AG09319 (cell line): ENCODE measurements at regions not wholly inside any gene's neighbourhood (a gene's known extent, or its start where the extent isn't known, plus 50 kb on each side); places are given as distances from the start of the nearest gene placed in this dataset.

Experiments
- DNase-seq: peaks from one replicate; pipeline ENCODE4 v3.0.0-alpha.2; 2010; ENCODE audit warnings: low read depth; ENCODE audit errors: extremely low read depth
- TF ChIP-seq, protein P1 (sequence below): IDR thresholded peaks from 2 replicates; pipeline ENCODE4 v1.5.1; 2011; ENCODE audit warnings: low read depth, mild to moderate bottlenecking, inconsistent platforms, low read length, moderate library complexity

- DNase-seq: no peak
- TF ChIP-seq, protein P1, sequence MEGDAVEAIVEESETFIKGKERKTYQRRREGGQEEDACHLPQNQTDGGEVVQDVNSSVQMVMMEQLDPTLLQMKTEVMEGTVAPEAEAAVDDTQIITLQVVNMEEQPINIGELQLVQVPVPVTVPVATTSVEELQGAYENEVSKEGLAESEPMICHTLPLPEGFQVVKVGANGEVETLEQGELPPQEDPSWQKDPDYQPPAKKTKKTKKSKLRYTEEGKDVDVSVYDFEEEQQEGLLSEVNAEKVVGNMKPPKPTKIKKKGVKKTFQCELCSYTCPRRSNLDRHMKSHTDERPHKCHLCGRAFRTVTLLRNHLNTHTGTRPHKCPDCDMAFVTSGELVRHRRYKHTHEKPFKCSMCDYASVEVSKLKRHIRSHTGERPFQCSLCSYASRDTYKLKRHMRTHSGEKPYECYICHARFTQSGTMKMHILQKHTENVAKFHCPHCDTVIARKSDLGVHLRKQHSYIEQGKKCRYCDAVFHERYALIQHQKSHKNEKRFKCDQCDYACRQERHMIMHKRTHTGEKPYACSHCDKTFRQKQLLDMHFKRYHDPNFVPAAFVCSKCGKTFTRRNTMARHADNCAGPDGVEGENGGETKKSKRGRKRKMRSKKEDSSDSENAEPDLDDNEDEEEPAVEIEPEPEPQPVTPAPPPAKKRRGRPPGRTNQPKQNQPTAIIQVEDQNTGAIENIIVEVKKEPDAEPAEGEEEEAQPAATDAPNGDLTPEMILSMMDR: no peak
Observed at GRCh38 chr4:20445933-20446723, 194.4 kb downstream of the SLIT2 start.

DNA sequence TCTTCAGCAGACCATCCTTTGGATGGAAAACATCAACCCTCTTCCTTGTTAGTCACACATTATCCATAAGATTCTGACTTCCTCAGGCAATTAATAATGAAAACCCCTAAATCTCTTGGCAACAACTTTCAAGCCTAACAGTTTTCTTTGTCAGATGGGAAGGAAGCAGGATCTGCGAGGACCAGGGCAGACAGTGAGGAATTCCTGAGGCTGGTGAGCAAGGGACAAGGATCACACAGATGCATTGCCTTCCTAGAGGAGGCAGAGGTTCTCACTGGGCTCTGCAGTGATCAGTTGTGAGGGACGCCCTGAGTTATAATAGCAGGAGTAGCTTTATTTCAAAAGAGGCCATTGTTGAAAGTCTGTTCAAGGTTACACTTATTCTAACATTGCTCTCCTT lies 195.4 kb downstream of the SLIT2 start:
- TF ChIP-seq, protein P1: no peak
- no peak for DNase-seq

DNA sequence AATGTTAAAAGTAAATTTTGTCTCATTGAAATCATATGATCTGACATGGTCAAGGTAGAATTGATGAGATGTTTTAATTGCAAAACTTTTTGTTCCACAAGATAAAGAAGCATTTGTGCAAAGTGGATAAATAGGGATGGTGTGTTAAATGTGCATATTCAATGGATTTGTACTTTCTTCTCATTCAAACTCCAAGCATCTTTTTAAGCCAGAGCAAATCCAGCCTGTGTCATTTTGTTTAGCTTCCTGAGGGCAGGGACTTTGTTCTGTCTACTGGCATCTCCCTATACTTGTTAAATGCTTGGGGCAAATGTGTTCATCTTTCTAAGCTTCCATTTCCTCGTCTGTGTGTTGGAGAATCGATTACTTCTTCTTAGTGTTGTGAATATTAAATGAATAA lies 200.3 kb downstream of the SLIT2 start:
- DNase-seq: no peak
- TF ChIP-seq, protein P1: no peak

- DNase-seq: no peak
- TF ChIP-seq, protein P1: no peak
Observed at GRCh38 chr4:20454515-20454914, 202.8 kb downstream of the SLIT2 start.

GRCh38 chr4:20456407-20456806 lies 204.7 kb downstream of the SLIT2 start:
- no peak for DNase-seq
- TF ChIP-seq, protein P1: no peak

DNA sequence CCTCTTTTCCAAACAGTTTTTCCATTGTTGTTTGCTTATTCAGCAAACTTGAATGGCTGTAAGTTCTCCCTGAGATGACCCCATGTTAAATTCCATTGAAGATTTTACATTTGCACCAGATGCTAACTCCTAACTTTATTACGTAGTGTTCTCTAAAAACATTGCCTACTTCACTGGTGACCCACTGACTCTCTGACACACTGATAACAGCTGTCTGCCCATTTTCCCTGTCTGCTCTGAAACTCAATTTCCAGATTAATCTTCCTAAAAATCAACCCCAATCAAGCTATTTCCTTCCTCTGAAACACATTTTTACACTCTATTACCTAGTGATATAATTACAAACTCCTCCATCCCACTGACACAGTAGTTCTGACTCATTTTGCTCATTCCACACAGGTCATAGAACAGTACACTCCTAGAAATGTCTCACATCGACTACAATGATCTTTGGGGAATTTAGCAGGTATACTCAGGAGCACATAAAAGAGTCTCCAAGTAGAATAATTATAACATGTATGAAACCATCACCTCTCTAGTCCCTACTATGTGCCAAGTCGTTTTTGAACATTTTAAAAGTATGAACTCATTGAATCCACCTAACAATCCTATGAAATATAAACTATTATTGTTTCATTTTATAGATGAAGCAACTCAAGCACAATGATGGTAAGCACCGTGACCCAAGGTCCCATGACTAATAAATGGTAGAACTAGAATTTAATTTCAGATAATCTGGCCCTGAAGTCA lies 210.9 kb downstream of the SLIT2 start:
- no peak for DNase-seq
- TF ChIP-seq, protein P1: no peak

DNA sequence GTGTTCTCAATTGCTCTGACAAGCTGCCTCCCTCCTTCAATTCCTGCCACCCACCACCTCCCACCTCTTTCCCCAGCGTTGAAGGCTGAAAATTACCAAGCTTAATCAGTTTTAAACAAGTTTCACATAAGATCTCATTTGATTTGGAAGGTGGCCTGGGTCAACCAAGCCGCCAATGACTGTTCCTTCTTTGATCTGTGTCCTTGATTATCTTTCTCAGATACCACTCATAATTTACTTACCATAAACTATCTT lies 211.4 kb downstream of the SLIT2 start:
- TF ChIP-seq, protein P1: no peak
- no peak for DNase-seq
